Lung (tissue), 11 donors: ENCODE measurements at regions not wholly inside any gene's neighbourhood (a gene's known extent, or its start where the extent isn't known, plus 50 kb on each side); places are given as distances from the start of the nearest gene placed in this dataset.

Experiments
- ATAC-seq: fragments of 200-7000 bp; cut with Tn5 transposase; one replicate; pipeline ENCODE4 v1.9.1; 2020; ENCODE audit warnings: moderate number of reproducible peaks; ENCODE audit not compliant: insufficient read depth, low FRiP score
- DNase-seq, 3 donors: peaks; one replicate each; pipeline ENCODE4 v3.0.0-alpha.2; 2013 to 2017
- H3K27ac ChIP-seq, 2 donors: one replicate each; pipeline ENCODE4 v1.5.1; 2013; ENCODE audit warnings: mild to moderate bottlenecking in 2 of 2, moderate library complexity in 2 of 2, control low read depth in 1 of 2, inconsistent platforms in 1 of 2, low read depth in 1 of 2, low read length in 1 of 2
- H3K27me3 ChIP-seq, 3 donors: one replicate each; pipeline ENCODE4 v1.5.1; 2013; ENCODE audit warnings: low read length in 2 of 3; ENCODE audit not compliant: control insufficient read depth in 3 of 3, insufficient read depth in 3 of 3
- H3K36me3 ChIP-seq, 4 donors: one replicate each; pipeline ENCODE4 v1.5.1; 2013; ENCODE audit warnings: low read length in 4 of 4, mild to moderate bottlenecking in 1 of 4, moderate library complexity in 1 of 4; ENCODE audit not compliant: control insufficient read depth in 4 of 4, insufficient read depth in 4 of 4
- H3K4me1 ChIP-seq, 5 donors: one replicate each; pipeline ENCODE4 v1.5.1; 2013; ENCODE audit warnings: low read length in 5 of 5, mild to moderate bottlenecking in 2 of 5, moderate library complexity in 1 of 5; ENCODE audit not compliant: control insufficient read depth in 5 of 5, insufficient read depth in 5 of 5
- H3K4me3 ChIP-seq: one replicate; pipeline ENCODE4 v1.5.1; 2013; ENCODE audit warnings: mild to moderate bottlenecking, control low read depth, moderate library complexity
- H3K9ac ChIP-seq, 2 donors: one replicate each; pipeline ENCODE4 v1.5.1; 2013; ENCODE audit warnings: low read length in 2 of 2, control low read depth in 1 of 2; ENCODE audit not compliant: insufficient read depth in 1 of 2
- H3K9me3 ChIP-seq, 4 donors: one replicate each; pipeline ENCODE4 v1.5.1; 2013; ENCODE audit warnings: low read length in 3 of 4, mild to moderate bottlenecking in 1 of 4, moderate library complexity in 1 of 4; ENCODE audit not compliant: control insufficient read depth in 4 of 4, insufficient read depth in 3 of 4
- WGBS, 2 donors: extraction: QIAGEN DNeasy Blood & Tissue Kit; methylation state at CpG; one replicate each; pipeline ENCODE4 v1.1.7; 2013; 5-methylcytosine and 5-hydroxymethylcytosine counted together
- TF ChIP-seq, protein P1 (sequence below): IDR thresholded peaks from 2 replicates; pipeline ENCODE4 v1.5.1; 2012; ENCODE audit warnings: mild to moderate bottlenecking; ENCODE audit errors: control extremely low read depth, extremely low read depth
- donor health status: control.
- donor health status: control.
- donor health status: Bipolar disorder and iron deficiency.
- donor health status: healthy.
- donor health status: DM: yes; HTN: yes; CAD: no.

GRCh38 chr1:221449801-221450470 lies 292.0 kb downstream of the DUSP10 start:
- H3K4me3 ChIP-seq, result no peak overlapping the region
- ATAC-seq (no peak), DNase-seq (no peak)
- H3K27me3 ChIP-seq, result no peaks in the 10 kb centered on the region
- TF ChIP-seq, protein P1, sequence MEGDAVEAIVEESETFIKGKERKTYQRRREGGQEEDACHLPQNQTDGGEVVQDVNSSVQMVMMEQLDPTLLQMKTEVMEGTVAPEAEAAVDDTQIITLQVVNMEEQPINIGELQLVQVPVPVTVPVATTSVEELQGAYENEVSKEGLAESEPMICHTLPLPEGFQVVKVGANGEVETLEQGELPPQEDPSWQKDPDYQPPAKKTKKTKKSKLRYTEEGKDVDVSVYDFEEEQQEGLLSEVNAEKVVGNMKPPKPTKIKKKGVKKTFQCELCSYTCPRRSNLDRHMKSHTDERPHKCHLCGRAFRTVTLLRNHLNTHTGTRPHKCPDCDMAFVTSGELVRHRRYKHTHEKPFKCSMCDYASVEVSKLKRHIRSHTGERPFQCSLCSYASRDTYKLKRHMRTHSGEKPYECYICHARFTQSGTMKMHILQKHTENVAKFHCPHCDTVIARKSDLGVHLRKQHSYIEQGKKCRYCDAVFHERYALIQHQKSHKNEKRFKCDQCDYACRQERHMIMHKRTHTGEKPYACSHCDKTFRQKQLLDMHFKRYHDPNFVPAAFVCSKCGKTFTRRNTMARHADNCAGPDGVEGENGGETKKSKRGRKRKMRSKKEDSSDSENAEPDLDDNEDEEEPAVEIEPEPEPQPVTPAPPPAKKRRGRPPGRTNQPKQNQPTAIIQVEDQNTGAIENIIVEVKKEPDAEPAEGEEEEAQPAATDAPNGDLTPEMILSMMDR, result no peak
- H3K9ac ChIP-seq, result no peak overlapping the region
- peaks cover 0 to 11% (median 0%) of the 10 kb centered on the region in 5 donors for H3K4me1 ChIP-seq
- no peaks in the 10 kb centered on the region for H3K36me3 ChIP-seq
- 71 to 85% methylated on average over 3 of the region's 3 CpGs for WGBS, 2 donors
- H3K9me3 ChIP-seq, result no peaks in the 10 kb centered on the region
- no peak overlapping the region for H3K27ac ChIP-seq

- H3K9me3 ChIP-seq, result no peaks in the 10 kb centered on the region
- H3K4me1 ChIP-seq, result peaks cover 0 to 13% (median 2%) of the 10 kb centered on the region in 5 donors
- TF ChIP-seq, protein P1, result no peak
- H3K9ac ChIP-seq, result no peak overlapping the region
- no peak overlapping the region for H3K27ac ChIP-seq
- ATAC-seq (no peak), DNase-seq (no peak)
- H3K36me3 ChIP-seq, result no peaks in the 10 kb centered on the region
- WGBS, 2 donors, result 65 to 86% methylated on average over 1 of the region's 1 CpG
- no peaks in the 10 kb centered on the region for H3K27me3 ChIP-seq
- no peak overlapping the region for H3K4me3 ChIP-seq
Observed at GRCh38 chr1:221451741-221452140, 290.1 kb downstream of the DUSP10 start.

DNA sequence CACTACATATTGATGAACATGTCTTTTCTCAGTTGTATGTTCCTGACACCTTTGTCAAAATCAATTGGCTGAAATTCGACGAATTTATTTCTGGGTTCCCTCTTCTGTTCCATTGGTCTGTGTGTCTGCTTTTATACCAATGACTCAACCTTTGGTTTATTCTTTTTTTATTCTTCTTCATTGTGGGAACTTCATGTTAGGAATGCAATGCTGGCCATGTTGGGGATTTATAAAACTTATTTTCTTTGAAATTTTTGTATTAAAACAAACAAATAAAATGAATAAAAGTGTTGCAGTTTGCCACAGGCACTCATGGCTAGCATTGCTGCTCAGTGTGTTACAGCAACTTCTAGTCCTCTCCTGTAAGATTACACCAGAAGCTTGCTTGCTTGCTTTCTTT lies 287.8 kb downstream of the DUSP10 start:
- no peaks in the 10 kb centered on the region for H3K9me3 ChIP-seq
- WGBS, 2 donors, result 87 to 94% methylated on average over 2 of the region's 2 CpGs
- TF ChIP-seq, protein P1, result no peak
- ATAC-seq (no peak), DNase-seq (no peak)
- no peak overlapping the region for H3K27ac ChIP-seq
- no peaks in the 10 kb centered on the region for H3K27me3 ChIP-seq
- no peak overlapping the region for H3K9ac ChIP-seq
- peaks cover 0 to 27% (median 9%) of the 10 kb centered on the region in 5 donors for H3K4me1 ChIP-seq
- H3K36me3 ChIP-seq, result no peaks in the 10 kb centered on the region
- H3K4me3 ChIP-seq, result no peak overlapping the region

GRCh38 chr1:221456918-221457317 lies 285.0 kb downstream of the DUSP10 start:
- DNase-seq (no peak), ATAC-seq (no peak)
- H3K9me3 ChIP-seq, result no peaks in the 10 kb centered on the region
- peaks cover 0 to 32% (median 9%) of the 10 kb centered on the region in 5 donors for H3K4me1 ChIP-seq
- H3K27ac ChIP-seq, result no peak overlapping the region
- TF ChIP-seq, protein P1, result no peak
- no peak overlapping the region for H3K4me3 ChIP-seq
- no peaks in the 10 kb centered on the region for H3K27me3 ChIP-seq
- WGBS, 2 donors, result 90 to 91% methylated on average over 4 of the region's 4 CpGs
- H3K9ac ChIP-seq, result no peak overlapping the region
- H3K36me3 ChIP-seq, result no peaks in the 10 kb centered on the region
